ENCODE measurements at regions not wholly inside any gene's neighbourhood (a gene's known extent, or its start where the extent isn't known, plus 50 kb on each side); places are given as distances from the start of the nearest gene placed in this dataset.

- H2AFZ ChIP-seq (ENCODE audit: low read depth, low read length): no peak overlapping the region
- H3K36me3 ChIP-seq (ENCODE audit: control insufficient read depth in 2 of 2, extremely low read depth in 1 of 2, insufficient read depth in 2 of 2, low read length in 2 of 2): no peaks in the 10 kb centered on the region
- H3K27ac ChIP-seq (ENCODE audit: insufficient read depth, low read depth, low read length): no peak overlapping the region
- H4K20me1 ChIP-seq (replicated peaks; ENCODE audit: control insufficient read depth, extremely low read depth, insufficient read depth, low read length): no peaks in the 10 kb centered on the region
- ChIA-PET POLR2A (no interaction called here), CTCF (interaction anchor here (0.8 to 1.8 kb wide), 7 partner anchors 8 to 1256 kb away, joined by 3 to 7 read pairs (median 3); no protein-coding TSS in a partner anchor)
- DNase-seq (ENCODE audit: low read depth, low spot score) (peak; percentile 29), FAIRE-seq (no peak)
- no peak overlapping the region for H3K4me3 ChIP-seq (replicated peaks in 1 of 3; ENCODE audit: insufficient read depth in 1 of 3, low read depth in 1 of 3, low read length in 3 of 3)
- dilution Hi-C loops (cut with MboI; ENCODE audit: extremely low pct_ligation_motif_present, low sequenced_read_pairs): no loop called here
- H3K9ac ChIP-seq (replicated peaks; ENCODE audit: extremely low read depth, insufficient read depth, low read length): no peak overlapping the region
- intact Hi-C loops (cut with micrococcal nuclease): no loop called here
- no peaks in the 10 kb centered on the region for H3K79me2 ChIP-seq (ENCODE audit: control insufficient read depth, insufficient read depth, low read length)
- no TSS peak for BruUV-seq (replicated peaks)
- no peaks in the 10 kb centered on the region for H3K27me3 ChIP-seq (ENCODE audit: control insufficient read depth in 2 of 2, insufficient read depth in 2 of 2, low read length in 2 of 2)
- peaks cover 4% of the 10 kb centered on the region for H3K9me3 ChIP-seq (replicated peaks; ENCODE audit: control insufficient read depth, insufficient read depth, low read length)
- no peaks in the 10 kb centered on the region for H3K9me1 ChIP-seq (replicated peaks; ENCODE audit: control insufficient read depth, extremely low read depth, insufficient read depth, low read length)
- H3K4me2 ChIP-seq (ENCODE audit: insufficient read depth, low read length): no peak overlapping the region
- H3K4me1 ChIP-seq (ENCODE audit: control insufficient read depth, extremely low read depth, insufficient read depth, low read length): no peaks in the 10 kb centered on the region
- TF ChIP-seq FOS (IDR thresholded peaks at IDR 0.05; ENCODE audit: borderline replicate concordance, insufficient read depth, low read length) (no peak), MYC (IDR thresholded peaks at IDR 0.05; ENCODE audit: low read depth, low read length) (no peak), GATA2 (IDR thresholded peaks at IDR 0.05; ENCODE audit: insufficient read depth, insufficient read length, low read depth, low read length) (peak; percentile 9), MAX (IDR thresholded peaks at IDR 0.05; ENCODE audit: insufficient read depth, insufficient read length) (no peak)
Measured at GRCh38 chr9:81431641-81432040, 257.7 kb downstream of the TLE1 start.

- H3K9ac ChIP-seq (replicated peaks; ENCODE audit: extremely low read depth, insufficient read depth, low read length): no peak overlapping the region
- ChIA-PET CTCF (interaction anchor here (0.6 to 1.8 kb wide), 5 partner anchors 8 to 141 kb away, joined by 3 to 7 read pairs (median 4); no protein-coding TSS in a partner anchor), POLR2A (no interaction called here)
- peak; percentile 6 for DNase-seq (ENCODE audit: low read depth, low spot score)
- no peak overlapping the region for H3K27ac ChIP-seq (ENCODE audit: insufficient read depth, low read depth, low read length)
- H3K4me2 ChIP-seq (ENCODE audit: insufficient read depth, low read length): no peak overlapping the region
- no peak for FAIRE-seq
- no peaks in the 10 kb centered on the region for H4K20me1 ChIP-seq (replicated peaks; ENCODE audit: control insufficient read depth, extremely low read depth, insufficient read depth, low read length)
- no peak overlapping the region for H3K4me3 ChIP-seq (replicated peaks in 1 of 3; ENCODE audit: insufficient read depth in 1 of 3, low read depth in 1 of 3, low read length in 3 of 3)
- H3K9me3 ChIP-seq (replicated peaks; ENCODE audit: control insufficient read depth, insufficient read depth, low read length): peaks cover 4% of the 10 kb centered on the region
- TF ChIP-seq POLR2A (IDR thresholded peaks at IDR 0.05; ENCODE audit: low read depth, low read length) (no peak), FOS (IDR thresholded peaks at IDR 0.05; ENCODE audit: borderline replicate concordance, insufficient read depth, low read length) (peak; percentile 9)
- intact Hi-C loops (cut with micrococcal nuclease): no loop called here
- BruUV-seq (replicated peaks): no TSS peak
- dilution Hi-C loops (cut with MboI; ENCODE audit: extremely low pct_ligation_motif_present, low sequenced_read_pairs): no loop called here
- no peaks in the 10 kb centered on the region for H3K36me3 ChIP-seq (ENCODE audit: control insufficient read depth in 2 of 2, extremely low read depth in 1 of 2, insufficient read depth in 2 of 2, low read length in 2 of 2)
- H3K9me1 ChIP-seq (replicated peaks; ENCODE audit: control insufficient read depth, extremely low read depth, insufficient read depth, low read length): no peaks in the 10 kb centered on the region
- no peak overlapping the region for H2AFZ ChIP-seq (ENCODE audit: low read depth, low read length)
- no peaks in the 10 kb centered on the region for H3K79me2 ChIP-seq (ENCODE audit: control insufficient read depth, insufficient read depth, low read length)
- H3K4me1 ChIP-seq (ENCODE audit: control insufficient read depth, extremely low read depth, insufficient read depth, low read length): no peaks in the 10 kb centered on the region
- H3K27me3 ChIP-seq (ENCODE audit: control insufficient read depth in 2 of 2, insufficient read depth in 2 of 2, low read length in 2 of 2): no peaks in the 10 kb centered on the region
Measured at GRCh38 chr9:81430727-81431126, 258.6 kb downstream of the TLE1 start.
